ENCODE measurements at regions not wholly inside any gene's neighbourhood (a gene's known extent, or its start where the extent isn't known, plus 50 kb on each side); places are given as distances from the start of the nearest gene placed in this dataset.

DNA sequence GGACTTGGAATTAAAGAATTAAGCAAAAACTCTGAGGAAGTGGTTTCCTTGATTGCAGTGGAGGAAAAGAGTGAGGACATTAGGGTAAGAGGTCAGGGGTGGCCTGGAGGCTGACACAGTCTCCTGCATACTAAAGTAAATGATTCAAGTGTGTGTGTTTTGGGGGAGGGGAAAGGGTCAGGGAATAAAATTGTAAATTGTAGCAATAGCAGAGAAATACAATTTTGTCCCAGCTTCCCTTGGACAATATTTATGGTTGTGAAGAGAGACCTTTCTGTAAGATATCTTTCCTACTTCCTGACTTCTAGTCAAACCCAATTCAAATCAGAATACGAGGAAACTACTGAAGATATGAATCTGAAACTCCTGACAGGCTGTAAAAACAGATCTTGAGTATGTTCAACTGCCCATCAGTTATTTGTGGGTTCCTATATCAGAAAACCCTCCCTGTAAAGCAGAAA lies 143.4 kb upstream of the HMGN3 start:
- no peaks in the 10 kb centered on the region for H3K36me3 ChIP-seq (ENCODE audit: control insufficient read depth, insufficient read depth, low read length)
- in situ Hi-C loops (cut with MboI) (no loop called here), intact Hi-C loops (cut with micrococcal nuclease) (no loop called here)
- H3K4me2 ChIP-seq (ENCODE audit: insufficient read depth, low read length) = no peak overlapping the region
- no peaks in the 10 kb centered on the region for H3K9me1 ChIP-seq (ENCODE audit: control insufficient read depth, insufficient read depth, low read length)
- H3K9me3 ChIP-seq (replicated peaks; ENCODE audit: control insufficient read depth, insufficient read depth, low read depth, low read length) = no peaks in the 10 kb centered on the region
- DNase-seq (ENCODE audit: extremely low read depth in 1 of 4, low spot score in 3 of 4) (peak in 1 of 4 experiments; percentile 13), FAIRE-seq (no peak), ATAC-seq (no peak)
- H4K20me1 ChIP-seq (replicated peaks; ENCODE audit: control insufficient read depth, insufficient read depth, low read length) = no peaks in the 10 kb centered on the region
- CTCF ChIA-PET (ENCODE audit: low intra/inter-chr PET ratio) = no interaction called here
- H2AFZ ChIP-seq (ENCODE audit: low read depth, low read length) = no peak overlapping the region
- no peak overlapping the region for H3K9ac ChIP-seq (ENCODE audit: insufficient read depth in 1 of 2, low read depth in 2 of 2, low read length in 2 of 2)
- POLR2A ChIA-PET = no interaction called here
- BruUV-seq (replicated peaks) = no TSS peak
- no peaks in the 10 kb centered on the region for H3K79me2 ChIP-seq (ENCODE audit: control insufficient read depth, insufficient read depth, low read length)
- no peak overlapping the region for H3K4me3 ChIP-seq
- no peak overlapping the region; the same call in 2 of the 3 replicates for H3K27ac ChIP-seq (ENCODE audit: extremely low read depth, low read depth, low read length)
- H3K27me3 ChIP-seq (ENCODE audit: control insufficient read depth in 2 of 2, insufficient read depth in 2 of 2, low read length in 2 of 2) = no peaks in the 10 kb centered on the region
- H3K4me1 ChIP-seq (replicated peaks in 1 of 2; ENCODE audit: control insufficient read depth in 2 of 2, insufficient read depth in 2 of 2, low read length in 2 of 2) = no peaks in the 10 kb centered on the region; a peak in 1 of 5 replicates
- WGBS (ENCODE audit: insufficient coverage, low coverage, missing lambda C conversion rate) = 0% methylated on average over 1 of the region's 1 CpG
- TF ChIP-seq YBX1 (IDR thresholded peaks at IDR 0.05) (no peak), THAP7 (CRISPR knock-in tag; IDR thresholded peaks at IDR 0.05) (no peak), CBX5 (IDR thresholded peaks at IDR 0.05; ENCODE audit: borderline replicate concordance, low read depth) (no peak), ZNF57 (CRISPR knock-in tag; IDR thresholded peaks at IDR 0.05) (no peak), ZNF143 (CRISPR knock-in tag; IDR thresholded peaks at IDR 0.05) (no peak), ATF6 (CRISPR knock-in tag; IDR thresholded peaks at IDR 0.05) (no peak), SETDB1 (IDR thresholded peaks at IDR 0.05; ENCODE audit: low read length) (no peak), DPF2 (IDR thresholded peaks at IDR 0.05) (no peak), CBX1 (IDR thresholded peaks at IDR 0.05; ENCODE audit: low read depth) (no peak), KDM1A (IDR thresholded peaks at IDR 0.05) (no peak), MEIS2 (IDR thresholded peaks at IDR 0.05; ENCODE audit: partially characterized antibody) (peak; percentile 35), KDM4B (IDR thresholded peaks at IDR 0.05; ENCODE audit: borderline replicate concordance in 2 of 2, low read depth in 1 of 2) (no peak), ZNF589 (CRISPR knock-in tag; IDR thresholded peaks at IDR 0.05; ENCODE audit: low read depth) (no peak), FOXA3 (CRISPR knock-in tag; conservative IDR thresholded peaks at IDR 0.05 in 1 of 2, IDR thresholded peaks at IDR 0.05 in 1 of 2) (peak in 1 of 2 experiments; percentile 28; a peak in 1 of 4 replicates)
- TF ChIP-seq, protein P1, sequence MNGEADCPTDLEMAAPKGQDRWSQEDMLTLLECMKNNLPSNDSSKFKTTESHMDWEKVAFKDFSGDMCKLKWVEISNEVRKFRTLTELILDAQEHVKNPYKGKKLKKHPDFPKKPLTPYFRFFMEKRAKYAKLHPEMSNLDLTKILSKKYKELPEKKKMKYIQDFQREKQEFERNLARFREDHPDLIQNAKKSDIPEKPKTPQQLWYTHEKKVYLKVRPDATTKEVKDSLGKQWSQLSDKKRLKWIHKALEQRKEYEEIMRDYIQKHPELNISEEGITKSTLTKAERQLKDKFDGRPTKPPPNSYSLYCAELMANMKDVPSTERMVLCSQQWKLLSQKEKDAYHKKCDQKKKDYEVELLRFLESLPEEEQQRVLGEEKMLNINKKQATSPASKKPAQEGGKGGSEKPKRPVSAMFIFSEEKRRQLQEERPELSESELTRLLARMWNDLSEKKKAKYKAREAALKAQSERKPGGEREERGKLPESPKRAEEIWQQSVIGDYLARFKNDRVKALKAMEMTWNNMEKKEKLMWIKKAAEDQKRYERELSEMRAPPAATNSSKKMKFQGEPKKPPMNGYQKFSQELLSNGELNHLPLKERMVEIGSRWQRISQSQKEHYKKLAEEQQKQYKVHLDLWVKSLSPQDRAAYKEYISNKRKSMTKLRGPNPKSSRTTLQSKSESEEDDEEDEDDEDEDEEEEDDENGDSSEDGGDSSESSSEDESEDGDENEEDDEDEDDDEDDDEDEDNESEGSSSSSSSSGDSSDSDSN (IDR thresholded peaks at IDR 0.05; ENCODE audit: borderline replicate concordance in 1 of 2, low read depth in 2 of 2, low read length in 2 of 2) = no peak
- TF ChIP-seq, protein P2, sequence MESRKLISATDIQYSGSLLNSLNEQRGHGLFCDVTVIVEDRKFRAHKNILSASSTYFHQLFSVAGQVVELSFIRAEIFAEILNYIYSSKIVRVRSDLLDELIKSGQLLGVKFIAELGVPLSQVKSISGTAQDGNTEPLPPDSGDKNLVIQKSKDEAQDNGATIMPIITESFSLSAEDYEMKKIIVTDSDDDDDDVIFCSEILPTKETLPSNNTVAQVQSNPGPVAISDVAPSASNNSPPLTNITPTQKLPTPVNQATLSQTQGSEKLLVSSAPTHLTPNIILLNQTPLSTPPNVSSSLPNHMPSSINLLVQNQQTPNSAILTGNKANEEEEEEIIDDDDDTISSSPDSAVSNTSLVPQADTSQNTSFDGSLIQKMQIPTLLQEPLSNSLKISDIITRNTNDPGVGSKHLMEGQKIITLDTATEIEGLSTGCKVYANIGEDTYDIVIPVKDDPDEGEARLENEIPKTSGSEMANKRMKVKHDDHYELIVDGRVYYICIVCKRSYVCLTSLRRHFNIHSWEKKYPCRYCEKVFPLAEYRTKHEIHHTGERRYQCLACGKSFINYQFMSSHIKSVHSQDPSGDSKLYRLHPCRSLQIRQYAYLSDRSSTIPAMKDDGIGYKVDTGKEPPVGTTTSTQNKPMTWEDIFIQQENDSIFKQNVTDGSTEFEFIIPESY (CRISPR knock-in tag; IDR thresholded peaks at IDR 0.05) = no peak

All from K562 (cell line).